HG02885 (cell line): ENCODE measurements at regions not wholly inside any gene's neighbourhood (a gene's known extent, or its start where the extent isn't known, plus 50 kb on each side); places are given as distances from the start of the nearest gene placed in this dataset.

Experiments
- ATAC-seq: cut with Tn5 transposase; IDR thresholded peaks from one replicate; pipeline ENCODE4 v1.9.1; 2021; ENCODE audit warnings: mild to moderate bottlenecking; ENCODE audit not compliant: unreplicated experiment, poor library complexity

GRCh38 chr11:30153008-30153407 lies 77.8 kb upstream of the FSHB start:
- no peak for ATAC-seq

GRCh38 chr11:30155428-30155827 lies 75.4 kb upstream of the FSHB start:
- no peak for ATAC-seq

- ATAC-seq: no peak
Observed at GRCh38 chr11:30159546-30159945, 71.3 kb upstream of the FSHB start.

- no peak for ATAC-seq
Observed at GRCh38 chr11:30165652-30166051, 65.2 kb upstream of the FSHB start.

- ATAC-seq: no peak
Observed at GRCh38 chr11:30171661-30172060, 59.2 kb upstream of the FSHB start.

GRCh38 chr11:30172158-30172557 lies 58.7 kb upstream of the FSHB start:
- ATAC-seq: no peak

GRCh38 chr11:30172883-30173311 lies 57.9 kb upstream of the FSHB start:
- ATAC-seq: no peak

- no peak for ATAC-seq
Observed at GRCh38 chr11:30174265-30175020, 56.4 kb upstream of the FSHB start.
